Astrocyte (in vitro differentiated cells and primary cell): ENCODE measurements at regions not wholly inside any gene's neighbourhood (a gene's known extent, or its start where the extent isn't known, plus 50 kb on each side); places are given as distances from the start of the nearest gene placed in this dataset.

ENCODE experiments used
- CTCF ChIP-seq: IDR thresholded peaks from 2 replicates; pipeline ENCODE4 v1.5.1; 2011; ENCODE audit warnings: low read depth, mild to moderate bottlenecking, inconsistent platforms, low read length, moderate library complexity; ENCODE audit not compliant: insufficient read depth
- EZH2 ChIP-seq: IDR thresholded peaks from 2 replicates; pipeline ENCODE4 v1.6.1; 2012; ENCODE audit warnings: mild to moderate bottlenecking, low read length, inconsistent platforms; ENCODE audit not compliant: insufficient read depth

GRCh38 chr2:236743039-236743920 lies 173.7 kb downstream of the ACKR3 start:
- TF ChIP-seq EZH2 (no peak), CTCF (no peak)
